HepG2 (cell line): ENCODE measurements at regions not wholly inside any gene's neighbourhood (a gene's known extent, or its start where the extent isn't known, plus 50 kb on each side); places are given as distances from the start of the nearest gene placed in this dataset.

Experiments used
- ATAC-seq: fragments of 200-7000 bp; cut with Tn5 transposase; 3 replicates; pipeline ENCODE4 v1.9.1; 2020; ENCODE audit warnings: mild to moderate bottlenecking, moderate library complexity
- BruUV-seq: library from RNA; stranded (reverse); fragments of 400-500 nt; replicated peaks from 2 replicates; lab custom pipeline; 2021; lab: Mats Ljungman, UMichigan
- CTCF ChIA-PET: fragments of 300-600 bp; formaldehyde crosslinking; extraction: SDS; loops from one replicate; lab custom pipeline; 2021; ENCODE audit warnings: low total read pairs, inconsistent platforms, low intra/inter-chr PET ratio; lab: Yijun Ruan, JAX
- POLR2A ChIA-PET: fragments of 350-600 bp; sonication (Branson Sonifier 250); formaldehyde crosslinking; loops from one replicate; lab custom pipeline; 2020; ENCODE audit warnings: antibody characterized with exemption, inconsistent platforms; lab: Yijun Ruan, JAX
- DNase-seq: peaks from one replicate; pipeline ENCODE4 v3.0.0-alpha.2; 2015; ENCODE audit warnings: low spot score
- FAIRE-seq: peaks from 3 replicates; lab custom pipeline; 2011; peaks lifted over from hg19 to GRCh38; lab: Jason Lieb, UNC
- H2AFZ ChIP-seq: one replicate; pipeline ENCODE4 v1.6.1; 2011; ENCODE audit warnings: low read length, inconsistent platforms
- H3K27ac ChIP-seq: fragments of 300-600 bp; 3 replicates; pipeline ENCODE4 v1.8.0; 2011; ENCODE audit warnings: mixed run types, mild to moderate bottlenecking, mixed read lengths, low read length, inconsistent platforms; ENCODE audit not compliant: insufficient read depth; ENCODE audit errors: extremely low read length
- H3K27me3 ChIP-seq, 2 experiments: fragments of 200-600 bp in 1 of 2; 2 replicates in 1 of 2; 3 replicates in 1 of 2; pipeline versions ENCODE4 v1.6.0 to v1.8.0; 2011; ENCODE audit warnings: low read length in 2 of 2, mild to moderate bottlenecking in 2 of 2, moderate library complexity in 2 of 2, inconsistent platforms in 1 of 2; ENCODE audit not compliant: insufficient read depth in 2 of 2, control insufficient read depth in 1 of 2
- H3K36me3 ChIP-seq, 2 experiments: fragments of 200-600 bp in 1 of 2; replicated peaks in 1 of 2; 2 replicates in 1 of 2; 3 replicates in 1 of 2; pipeline versions ENCODE4 v1.5.1 to v1.8.0; 2011; ENCODE audit warnings: low read length in 2 of 2, inconsistent platforms in 1 of 2; ENCODE audit not compliant: insufficient read depth in 2 of 2, control insufficient read depth in 1 of 2
- H3K4me1 ChIP-seq: 2 replicates; pipeline ENCODE4 v1.5.1; 2012; ENCODE audit warnings: low read length, inconsistent platforms; ENCODE audit not compliant: insufficient read depth
- H3K4me2 ChIP-seq: 2 replicates; pipeline ENCODE4 v1.6.0; 2011; ENCODE audit warnings: low read depth, low read length, inconsistent platforms
- H3K4me3 ChIP-seq, 3 experiments: fragments of 200-600 bp in 1 of 3; sonication (generic), shearing (Covaris generic) in 1 of 3; replicated peaks in 1 of 3; 2 replicates each; pipeline ENCODE4 v1.5.1; 2011 to 2016; ENCODE audit warnings: low read length in 3 of 3, inconsistent platforms in 2 of 3, low read depth in 2 of 3, mild to moderate bottlenecking in 2 of 3, control low read depth in 1 of 3, mixed read lengths in 1 of 3; ENCODE audit not compliant: insufficient read depth in 1 of 3
- H3K79me2 ChIP-seq: one replicate; pipeline ENCODE4 v1.6.1; 2011; ENCODE audit warnings: low read length, inconsistent platforms; ENCODE audit not compliant: insufficient read depth
- H3K9ac ChIP-seq: 2 replicates; pipeline ENCODE4 v1.6.0; 2011; ENCODE audit warnings: mild to moderate bottlenecking, low read depth, low read length, inconsistent platforms; ENCODE audit not compliant: insufficient read depth
- H3K9me3 ChIP-seq: 2 replicates; pipeline ENCODE4 v1.5.1; 2012; ENCODE audit warnings: mild to moderate bottlenecking, low read length
- H4K20me1 ChIP-seq: 2 replicates; pipeline ENCODE4 v1.6.0; 2011; ENCODE audit warnings: inconsistent platforms, mild to moderate bottlenecking, low read length, moderate library complexity; ENCODE audit not compliant: insufficient read depth
- ADNP ChIP-seq: sonication (generic); formaldehyde crosslinking; IDR thresholded peaks from 2 replicates; pipeline ENCODE4 v1.4.0; 2020; ENCODE audit warnings: missing genetic modification reagents
- CTCF ChIP-seq: sonication (generic); formaldehyde crosslinking; IDR thresholded peaks from 2 replicates; pipeline ENCODE4 v1.5.0; 2020; ENCODE audit warnings: mild to moderate bottlenecking, missing genetic modification reagents, moderate library complexity
- NAIF1 ChIP-seq: sonication (generic); formaldehyde crosslinking; IDR thresholded peaks from 2 replicates; pipeline ENCODE4 v1.5.0; 2020; ENCODE audit warnings: mild to moderate bottlenecking, missing genetic modification reagents, borderline replicate concordance
- STAG1 ChIP-seq: sonication (generic); formaldehyde crosslinking; IDR thresholded peaks from 2 replicates; pipeline ENCODE4 v1.4.0; 2020; ENCODE audit warnings: missing genetic modification reagents
- ZNF143 ChIP-seq: sonication (generic); formaldehyde crosslinking; IDR thresholded peaks from 2 replicates; pipeline ENCODE4 v1.4.0; 2020; ENCODE audit warnings: missing genetic modification reagents
- WGBS: methylation state at CpG from one replicate; pipeline ENCODE4 v1.1.6; 2017; ENCODE audit warnings: low lambda C conversion rate; 5-methylcytosine and 5-hydroxymethylcytosine counted together
- in situ Hi-C: cut with HindIII; loops from 2 replicates; pipeline ENCODE4 v1.10.0; 2017; ENCODE audit warnings: low pct_unique_long_range_greater_than_20kb; ENCODE audit not compliant: extremely low pct_ligation_motif_present
- intact Hi-C: fragments of 100-400 bp; cut with micrococcal nuclease; formaldehyde crosslinking; loops from one replicate; pipeline ENCODE4 v1.10.0; 2022; ENCODE audit not compliant: unreplicated experiment

- POLR2A ChIA-PET = no interaction called here
- H3K27me3 ChIP-seq = no peaks in the 10 kb centered on the region
- H3K9me3 ChIP-seq = peaks cover 35% of the 10 kb centered on the region
- H3K27ac ChIP-seq = no peak overlapping the region
- H4K20me1 ChIP-seq = no peaks in the 10 kb centered on the region
- in situ Hi-C loops = no loop called here
- TF ChIP-seq ADNP (CRISPR knock-in tag) (no peak), ZNF143 (no peak)
- no peaks in the 10 kb centered on the region for H3K79me2 ChIP-seq
- DNase-seq = no peak
- H3K4me3 ChIP-seq = no peak overlapping the region
- BruUV-seq = no TSS peak
- WGBS = 3% methylated on average over 2 of the region's 2 CpGs
- no peaks in the 10 kb centered on the region for H3K36me3 ChIP-seq
- no peak overlapping the region for H3K9ac ChIP-seq
- H3K4me1 ChIP-seq = no peaks in the 10 kb centered on the region
- CTCF ChIA-PET = no interaction called here
- H3K4me2 ChIP-seq = no peak overlapping the region
- intact Hi-C loops = no loop called here
- H2AFZ ChIP-seq = no peak overlapping the region
- ATAC-seq = no peak
- FAIRE-seq = no peak
These were observed 1510.3 kb upstream of the PCDH10 start for GRCh38 chr4:131638781-131639180.

GRCh38 chr4:131644619-131645018 lies 1504.5 kb upstream of the PCDH10 start:
- no peak overlapping the region for H3K27ac ChIP-seq
- H3K4me1 ChIP-seq = no peaks in the 10 kb centered on the region
- intact Hi-C loops (loop anchor here (10.0 kb wide), 1 partner anchor 550 kb away; no protein-coding TSS in a partner anchor), in situ Hi-C loops (no loop called here)
- ATAC-seq = peak; percentile 70
- H3K4me2 ChIP-seq = no peak overlapping the region
- no peak for FAIRE-seq
- TF ChIP-seq NAIF1 (CRISPR knock-in tag) = no peak
- peak; percentile 46 for TF ChIP-seq STAG1
- TF ChIP-seq CTCF (CRISPR knock-in tag) = peak; percentile 45; the same call in 1 of the 2 replicates
- CTCF ChIA-PET = no interaction called here
- POLR2A ChIA-PET = no interaction called here
- no peak overlapping the region for H3K4me3 ChIP-seq
- H3K9ac ChIP-seq = no peak overlapping the region
- no peaks in the 10 kb centered on the region for H3K36me3 ChIP-seq
- H2AFZ ChIP-seq = no peak overlapping the region
- H3K79me2 ChIP-seq = no peaks in the 10 kb centered on the region
- DNase-seq = peak; percentile 3
- H3K27me3 ChIP-seq = no peaks in the 10 kb centered on the region
- no peaks in the 10 kb centered on the region for H4K20me1 ChIP-seq
- 0% methylated on average over 1 of the region's 1 CpG for WGBS
- BruUV-seq = no TSS peak
- H3K9me3 ChIP-seq = no peaks in the 10 kb centered on the region; the same call in 1 of the 2 replicates
